Calu3 (cell line): ENCODE measurements at regions not wholly inside any gene's neighbourhood (a gene's known extent, or its start where the extent isn't known, plus 50 kb on each side); places are given as distances from the start of the nearest gene placed in this dataset.

Experiments
- BruUV-seq: library from RNA; stranded (reverse); fragments of 400-500 nt; replicated peaks from 2 replicates; lab custom pipeline; 2021; lab: Mats Ljungman, UMichigan
- CTCF ChIA-PET: fragments of 300-600 bp; sonication (Branson Sonifier 250); formaldehyde crosslinking; loops from one replicate; lab custom pipeline; 2022; ENCODE audit warnings: antibody characterized with exemption; lab: Charles Lee
- DNase-seq: peaks from one replicate; pipeline ENCODE4 v3.0.0; 2022
- H3K27ac Mint-ChIP-seq: one replicate; pipeline ENCODE4 v1.8.0; 2022; ENCODE audit warnings: mixed read lengths; ENCODE audit not compliant: unreplicated experiment
- H3K27me3 Mint-ChIP-seq: one replicate; pipeline ENCODE4 v1.8.0; 2022; ENCODE audit warnings: mixed read lengths; ENCODE audit not compliant: unreplicated experiment
- H3K36me3 Mint-ChIP-seq: one replicate; pipeline ENCODE4 v1.8.0; 2022; ENCODE audit warnings: mild to moderate bottlenecking, moderate library complexity, mixed read lengths; ENCODE audit not compliant: insufficient read depth, unreplicated experiment
- H3K4me1 Mint-ChIP-seq: one replicate; pipeline ENCODE4 v1.8.0; 2022; ENCODE audit warnings: mild to moderate bottlenecking, low read depth, mixed read lengths; ENCODE audit not compliant: unreplicated experiment
- H3K4me3 Mint-ChIP-seq: one replicate; pipeline ENCODE4 v1.8.0; 2022; ENCODE audit warnings: mild to moderate bottlenecking, low read depth, moderate library complexity, mixed read lengths; ENCODE audit not compliant: unreplicated experiment
- H3K9me3 Mint-ChIP-seq: one replicate; pipeline ENCODE4 v1.8.0; 2022; ENCODE audit warnings: low read depth, mixed read lengths; ENCODE audit not compliant: unreplicated experiment
- intact Hi-C: fragments of 100-400 bp; cut with micrococcal nuclease; formaldehyde crosslinking; loops from one replicate; pipeline ENCODE4 v1.10.0; 2022; ENCODE audit not compliant: unreplicated experiment
- TF ChIP-seq, protein P1 (sequence below): fragments of 200-600 bp; IDR thresholded peaks from one replicate; pipeline ENCODE4 v1.8.0; 2022; ENCODE audit warnings: antibody characterized with exemption; ENCODE audit not compliant: unreplicated experiment

DNA sequence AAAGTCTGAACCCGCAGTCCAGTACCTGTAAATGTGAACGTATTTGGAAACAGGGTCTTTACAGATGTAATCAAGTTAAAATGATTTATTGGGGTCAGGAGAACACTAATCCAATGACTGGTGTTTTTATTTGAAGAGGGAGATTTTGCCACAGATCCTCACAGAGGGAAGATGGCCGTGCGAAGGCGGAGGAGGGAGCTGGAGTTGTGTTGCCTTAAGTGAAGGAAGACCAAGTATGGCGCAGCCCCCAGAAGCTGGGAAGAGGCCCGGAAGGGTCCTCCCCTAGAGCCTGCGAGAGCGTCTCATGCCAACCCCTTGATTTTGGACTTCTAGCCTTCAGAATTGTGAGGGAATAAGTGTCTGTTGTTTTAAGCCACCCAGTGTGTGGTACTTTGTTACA, 102.8 kb upstream of the NUDT4 start:
- H3K9me3 Mint-ChIP-seq: no peaks in the 10 kb centered on the region
- BruUV-seq: no TSS peak
- TF ChIP-seq, protein P1, sequence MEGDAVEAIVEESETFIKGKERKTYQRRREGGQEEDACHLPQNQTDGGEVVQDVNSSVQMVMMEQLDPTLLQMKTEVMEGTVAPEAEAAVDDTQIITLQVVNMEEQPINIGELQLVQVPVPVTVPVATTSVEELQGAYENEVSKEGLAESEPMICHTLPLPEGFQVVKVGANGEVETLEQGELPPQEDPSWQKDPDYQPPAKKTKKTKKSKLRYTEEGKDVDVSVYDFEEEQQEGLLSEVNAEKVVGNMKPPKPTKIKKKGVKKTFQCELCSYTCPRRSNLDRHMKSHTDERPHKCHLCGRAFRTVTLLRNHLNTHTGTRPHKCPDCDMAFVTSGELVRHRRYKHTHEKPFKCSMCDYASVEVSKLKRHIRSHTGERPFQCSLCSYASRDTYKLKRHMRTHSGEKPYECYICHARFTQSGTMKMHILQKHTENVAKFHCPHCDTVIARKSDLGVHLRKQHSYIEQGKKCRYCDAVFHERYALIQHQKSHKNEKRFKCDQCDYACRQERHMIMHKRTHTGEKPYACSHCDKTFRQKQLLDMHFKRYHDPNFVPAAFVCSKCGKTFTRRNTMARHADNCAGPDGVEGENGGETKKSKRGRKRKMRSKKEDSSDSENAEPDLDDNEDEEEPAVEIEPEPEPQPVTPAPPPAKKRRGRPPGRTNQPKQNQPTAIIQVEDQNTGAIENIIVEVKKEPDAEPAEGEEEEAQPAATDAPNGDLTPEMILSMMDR: no peak
- H3K36me3 Mint-ChIP-seq: no peaks in the 10 kb centered on the region
- intact Hi-C loops: no loop called here
- no peak overlapping the region for H3K27ac Mint-ChIP-seq
- H3K27me3 Mint-ChIP-seq: no peaks in the 10 kb centered on the region
- H3K4me3 Mint-ChIP-seq: no peak overlapping the region
- DNase-seq: no peak
- peaks cover 6% of the 10 kb centered on the region for H3K4me1 Mint-ChIP-seq
- CTCF ChIA-PET: interaction anchor here (0.6 kb wide), 2 partner anchors 107 to 289 kb away, joined by 3 read pairs; no protein-coding TSS in a partner anchor

DNA sequence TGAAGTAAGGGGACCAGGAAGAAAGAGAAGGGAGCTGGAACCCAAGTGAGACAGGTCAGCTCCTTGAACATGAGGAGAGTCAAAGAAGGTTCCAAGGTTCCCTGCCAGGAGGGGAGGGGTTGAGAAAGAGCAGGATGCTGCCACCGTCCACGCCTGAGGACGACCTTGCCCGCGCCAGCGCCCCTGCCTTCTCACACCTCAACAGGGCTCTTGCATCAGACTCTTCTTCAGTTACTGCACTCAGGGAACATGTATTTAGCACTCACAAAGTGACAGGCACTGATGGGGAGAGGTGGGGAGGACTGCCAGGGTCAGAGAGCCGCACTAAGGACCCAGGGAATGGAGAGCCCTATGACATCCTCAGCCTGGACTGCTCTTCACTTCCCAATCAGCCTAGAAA, 102.1 kb upstream of the NUDT4 start:
- no peaks in the 10 kb centered on the region for H3K27me3 Mint-ChIP-seq
- CTCF ChIA-PET: no interaction called here
- peaks cover 11% of the 10 kb centered on the region for H3K4me1 Mint-ChIP-seq
- no peak for DNase-seq
- H3K9me3 Mint-ChIP-seq: no peaks in the 10 kb centered on the region
- no TSS peak for BruUV-seq
- intact Hi-C loops: no loop called here
- no peak overlapping the region for H3K4me3 Mint-ChIP-seq
- H3K27ac Mint-ChIP-seq: no peak overlapping the region
- TF ChIP-seq, protein P1: no peak
- no peaks in the 10 kb centered on the region for H3K36me3 Mint-ChIP-seq

DNA sequence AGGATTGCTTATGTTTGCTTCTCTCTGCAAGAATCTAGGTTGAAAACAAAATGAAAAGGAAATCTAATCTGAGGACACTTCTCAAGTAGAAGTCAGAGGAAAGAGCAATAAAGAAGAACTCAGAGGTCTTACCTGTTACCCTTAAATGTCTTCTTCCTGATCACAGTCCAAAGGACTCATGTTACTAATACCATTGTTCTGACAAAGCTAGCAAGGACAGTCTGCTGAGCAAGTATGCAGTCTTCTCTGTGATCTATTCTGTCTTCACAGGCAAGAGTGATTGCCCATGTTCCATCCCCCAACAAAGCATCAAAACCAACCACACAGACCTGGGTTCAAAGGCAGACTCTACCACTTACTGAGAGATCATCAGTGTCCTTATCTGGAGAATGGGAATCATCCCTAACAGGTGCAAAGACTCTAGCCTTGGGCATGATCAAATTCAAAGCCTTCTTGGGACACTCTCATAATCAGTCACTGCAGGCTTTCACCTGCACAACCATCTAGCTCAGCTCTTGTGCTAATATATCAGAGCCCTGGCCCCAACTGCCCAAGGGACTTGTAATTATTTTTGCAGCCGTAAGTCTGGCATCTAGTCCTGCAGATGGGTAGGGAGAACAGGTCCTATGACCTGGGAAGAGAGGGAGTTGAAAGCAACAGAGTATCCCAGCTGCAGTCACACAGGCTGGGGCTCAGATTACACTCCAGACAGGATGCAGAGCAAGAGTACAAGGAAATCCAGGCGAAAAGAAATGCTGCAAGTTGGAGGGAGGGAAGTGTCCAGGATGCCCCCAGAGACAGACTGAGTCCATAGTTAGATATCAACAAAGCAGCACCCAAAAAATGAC, 97.9 kb upstream of the NUDT4 start:
- Mint-ChIP-seq H3K9me3 (no peaks in the 10 kb centered on the region), H3K4me3 (no peak overlapping the region), H3K4me1 (peaks cover 11% of the 10 kb centered on the region), H3K36me3 (no peaks in the 10 kb centered on the region), H3K27me3 (no peaks in the 10 kb centered on the region), H3K27ac (no peak overlapping the region)
- TF ChIP-seq, protein P1: no peak
- BruUV-seq: no TSS peak
- CTCF ChIA-PET: no interaction called here
- no peak for DNase-seq
- intact Hi-C loops: no loop called here

DNA sequence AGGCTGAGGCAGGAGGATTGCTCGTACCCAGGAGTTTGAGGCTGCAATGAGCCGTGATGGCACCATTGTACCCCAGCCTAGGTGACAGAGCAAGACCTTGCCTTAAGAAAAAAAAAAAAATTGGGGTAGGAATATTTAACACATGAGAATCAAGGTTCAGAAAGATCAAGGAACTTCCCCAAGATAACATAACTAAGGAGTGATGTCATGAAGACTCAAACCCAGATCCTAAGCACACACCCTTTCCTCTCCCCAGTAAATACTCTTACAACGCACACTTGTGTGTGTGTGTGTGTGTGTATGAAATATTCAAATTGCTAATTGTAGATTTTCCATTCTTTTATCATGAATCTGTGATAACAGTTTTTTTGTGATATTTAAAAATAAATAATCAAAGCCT, 90.6 kb upstream of the NUDT4 start:
- intact Hi-C loops: no loop called here
- no peak overlapping the region for H3K27ac Mint-ChIP-seq
- H3K36me3 Mint-ChIP-seq: no peaks in the 10 kb centered on the region
- CTCF ChIA-PET: interaction anchor here (1.4 kb wide), 1 partner anchor 90 kb away, joined by 3 read pairs; no protein-coding TSS in a partner anchor
- DNase-seq: no peak
- no TSS peak for BruUV-seq
- no peaks in the 10 kb centered on the region for H3K9me3 Mint-ChIP-seq
- peaks cover 8% of the 10 kb centered on the region for H3K4me1 Mint-ChIP-seq
- TF ChIP-seq, protein P1: no peak
- no peaks in the 10 kb centered on the region for H3K27me3 Mint-ChIP-seq
- H3K4me3 Mint-ChIP-seq: no peak overlapping the region
